Stomach (tissue), 8 donors: ENCODE measurements at regions not wholly inside any gene's neighbourhood (a gene's known extent, or its start where the extent isn't known, plus 50 kb on each side); places are given as distances from the start of the nearest gene placed in this dataset.
A peak's percentile ranks its signal among the peaks of the same experiment; 100 is the strongest.

ENCODE experiments used
- DNase-seq, 2 donors: peaks; one replicate each; pipeline versions ENCODE4 v3.0.0 to v3.0.0-alpha.2; 2013 to 2019
- H3K27ac ChIP-seq, 5 donors: fragments of 200-600 bp in 4 of 5; sonication (generic) in 4 of 5; one replicate each; pipeline ENCODE4 v1.5.1; 2013 to 2019; ENCODE audit warnings: mild to moderate bottlenecking in 1 of 5, moderate library complexity in 1 of 5
- H3K27me3 ChIP-seq, 3 donors: fragments of 200-600 bp; sonication (generic); one replicate each; pipeline ENCODE4 v1.5.1; 2017 to 2019; ENCODE audit warnings: mixed run types in 1 of 3
- H3K36me3 ChIP-seq, 4 donors: fragments of 200-600 bp; sonication (generic); 1 replicate in 3 of 4; 2 replicates in 1 of 4; pipeline ENCODE4 v1.5.1; 2016 to 2019
- H3K4me1 ChIP-seq, 4 donors: fragments of 200-600 bp; sonication (generic); one replicate each; pipeline ENCODE4 v1.5.1; 2016 to 2019
- H3K4me3 ChIP-seq, 4 donors: fragments of 200-600 bp; sonication (generic) in 3 of 4; one replicate each; pipeline ENCODE4 v1.5.1; 2016 to 2019; ENCODE audit warnings: mild to moderate bottlenecking in 1 of 4
- H3K9me3 ChIP-seq, 4 donors: fragments of 200-600 bp; sonication (generic); one replicate each; pipeline ENCODE4 v1.5.1; 2016 to 2019
- EP300 ChIP-seq: sonication (generic); formaldehyde crosslinking; IDR thresholded peaks from one replicate; pipeline ENCODE4 v1.6.1; 2017; ENCODE audit warnings: antibody characterized with exemption
- POLR2A ChIP-seq, 4 donors: fragments of 450-650 bp; IDR thresholded peaks; one replicate each; pipeline ENCODE4 v1.6.1; 2016; ENCODE audit warnings: antibody characterized with exemption in 4 of 4, control low read depth in 2 of 4, mild to moderate bottlenecking in 1 of 4, moderate library complexity in 1 of 4
- POLR2AphosphoS5 ChIP-seq, 3 donors: sonication (generic); formaldehyde crosslinking; IDR thresholded peaks; one replicate each; pipeline ENCODE4 v1.6.1; 2016; ENCODE audit warnings: antibody characterized with exemption in 3 of 3
- WGBS, 5 donors: extraction: QIAGEN DNeasy Blood & Tissue Kit in 3 of 5; methylation state at CpG; one replicate each; pipeline versions ENCODE4 v1.1.5 to v1.1.7; 2013 to 2018; 5-methylcytosine and 5-hydroxymethylcytosine counted together
- intact Hi-C: fragments of 100-400 bp; cut with DNase I; formaldehyde crosslinking; loops from one replicate; pipeline ENCODE4 v1.15.1; 2023; ENCODE audit warnings: low total_unique reads
- TF ChIP-seq, protein P1 (sequence below), 7 experiments: fragments of 450-650 bp in 4 of 7; fragments of 200-600 bp in 3 of 7; sonication (generic) in 3 of 7; IDR thresholded peaks; one replicate each; pipeline ENCODE4 v1.5.1; 2016 to 2019; ENCODE audit warnings: antibody characterized with exemption in 7 of 7, control low read depth in 2 of 7, mild to moderate bottlenecking in 1 of 7
- donor health status: healthy with polysubstance abuse.
- donor health status: Bipolar disorder and iron deficiency.
- donor health status: healthy.

DNA sequence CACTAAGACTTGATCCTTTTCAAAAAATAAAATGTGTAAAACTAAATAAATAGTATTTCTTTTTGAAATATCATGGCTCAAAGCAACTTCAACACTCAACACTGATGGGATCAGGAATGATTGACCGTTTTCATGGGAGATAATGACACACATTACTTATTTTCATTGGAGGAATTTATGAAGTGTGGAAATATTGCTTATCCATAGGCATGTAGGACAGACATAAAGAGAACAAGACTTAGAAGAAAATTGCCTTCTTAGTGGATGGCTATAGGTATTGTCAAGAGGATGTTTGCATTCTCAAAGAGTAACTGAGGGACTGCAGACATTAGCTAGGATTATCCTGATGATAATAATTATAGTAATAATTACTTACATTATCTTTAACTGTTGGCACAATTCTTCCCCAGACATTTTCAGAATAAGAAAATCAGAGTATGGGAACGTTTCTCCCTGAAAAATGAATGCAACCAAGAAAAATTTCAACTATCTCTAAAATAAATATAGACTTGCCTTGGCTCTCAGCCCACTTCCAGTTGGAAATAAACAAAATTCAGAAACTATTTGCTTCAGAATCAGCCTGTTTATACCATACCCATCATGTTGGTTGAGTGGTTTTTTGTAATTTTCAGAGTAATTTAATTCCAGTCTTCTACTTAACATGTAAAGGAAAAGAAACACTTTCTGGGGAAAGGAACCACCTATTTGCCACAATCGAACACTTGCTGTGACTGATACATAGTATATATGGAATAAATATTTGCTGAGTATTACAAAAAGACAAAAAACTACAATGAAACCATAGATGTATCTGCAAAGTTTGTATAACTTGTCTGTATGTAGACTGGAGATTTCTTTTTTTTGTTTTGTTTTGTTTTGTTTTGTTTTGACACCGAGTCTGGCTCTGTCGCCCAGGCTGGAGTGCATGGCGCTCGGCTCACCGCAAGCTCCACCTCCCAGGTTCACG is 165.7 kb downstream of the TMX3 start:
- Histone ChIP-seq H3K4me1 (no peaks in the 10 kb centered on the region), H3K27me3 (no peaks in the 10 kb centered on the region), H3K36me3 (no peaks in the 10 kb centered on the region), H3K27ac (no peak overlapping the region), H3K4me3 (no peak overlapping the region), H3K9me3 (no peaks in the 10 kb centered on the region)
- peak in 1 of 2 donors; percentile 28 for DNase-seq
- intact Hi-C loops, result no loop called here
- WGBS, 5 donors, result 64 to 73% (median 68%) methylated on average over 9 of the region's 9 CpGs
- no peak for TF ChIP-seq POLR2A (IDR thresholded peaks at IDR 0.05)
- TF ChIP-seq, protein P1, sequence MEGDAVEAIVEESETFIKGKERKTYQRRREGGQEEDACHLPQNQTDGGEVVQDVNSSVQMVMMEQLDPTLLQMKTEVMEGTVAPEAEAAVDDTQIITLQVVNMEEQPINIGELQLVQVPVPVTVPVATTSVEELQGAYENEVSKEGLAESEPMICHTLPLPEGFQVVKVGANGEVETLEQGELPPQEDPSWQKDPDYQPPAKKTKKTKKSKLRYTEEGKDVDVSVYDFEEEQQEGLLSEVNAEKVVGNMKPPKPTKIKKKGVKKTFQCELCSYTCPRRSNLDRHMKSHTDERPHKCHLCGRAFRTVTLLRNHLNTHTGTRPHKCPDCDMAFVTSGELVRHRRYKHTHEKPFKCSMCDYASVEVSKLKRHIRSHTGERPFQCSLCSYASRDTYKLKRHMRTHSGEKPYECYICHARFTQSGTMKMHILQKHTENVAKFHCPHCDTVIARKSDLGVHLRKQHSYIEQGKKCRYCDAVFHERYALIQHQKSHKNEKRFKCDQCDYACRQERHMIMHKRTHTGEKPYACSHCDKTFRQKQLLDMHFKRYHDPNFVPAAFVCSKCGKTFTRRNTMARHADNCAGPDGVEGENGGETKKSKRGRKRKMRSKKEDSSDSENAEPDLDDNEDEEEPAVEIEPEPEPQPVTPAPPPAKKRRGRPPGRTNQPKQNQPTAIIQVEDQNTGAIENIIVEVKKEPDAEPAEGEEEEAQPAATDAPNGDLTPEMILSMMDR (IDR thresholded peaks at IDR 0.05), result no peak
- TF ChIP-seq POLR2AphosphoS5 (IDR thresholded peaks at IDR 0.05), result no peak
- no peak for TF ChIP-seq EP300

DNA sequence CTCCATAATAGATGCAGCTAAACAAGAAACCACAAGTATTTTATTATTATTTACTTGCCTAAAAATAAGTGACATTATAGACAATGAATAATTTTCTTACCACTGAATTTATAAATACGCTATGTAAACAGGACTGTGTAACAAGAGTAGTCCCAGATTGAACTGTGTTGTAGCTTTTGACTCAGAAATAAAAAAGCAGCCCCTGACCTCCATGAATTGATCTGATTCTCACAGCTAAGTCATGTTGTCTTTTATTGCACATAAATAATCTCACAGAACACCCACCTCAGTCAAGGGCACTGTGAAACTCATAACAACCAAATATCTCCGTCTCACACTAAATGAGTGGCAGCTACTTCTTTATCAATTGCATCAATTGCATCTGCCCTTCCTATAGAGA is 171.6 kb downstream of the TMX3 start:
- Histone ChIP-seq H3K36me3 (no peaks in the 10 kb centered on the region), H3K27ac (no peak overlapping the region), H3K4me1 (no peaks in the 10 kb centered on the region), H3K4me3 (no peak overlapping the region), H3K27me3 (no peaks in the 10 kb centered on the region), H3K9me3 (no peaks in the 10 kb centered on the region)
- intact Hi-C loops, result no loop called here
- no peak for DNase-seq
- TF ChIP-seq EP300, result no peak
- TF ChIP-seq, protein P1 (IDR thresholded peaks at IDR 0.05), result no peak
- TF ChIP-seq POLR2A (IDR thresholded peaks at IDR 0.05), result no peak
- no peak for TF ChIP-seq POLR2AphosphoS5 (IDR thresholded peaks at IDR 0.05)
- 69 to 81% (median 79%) methylated on average over 2 of the region's 2 CpGs for WGBS, 5 donors

DNA sequence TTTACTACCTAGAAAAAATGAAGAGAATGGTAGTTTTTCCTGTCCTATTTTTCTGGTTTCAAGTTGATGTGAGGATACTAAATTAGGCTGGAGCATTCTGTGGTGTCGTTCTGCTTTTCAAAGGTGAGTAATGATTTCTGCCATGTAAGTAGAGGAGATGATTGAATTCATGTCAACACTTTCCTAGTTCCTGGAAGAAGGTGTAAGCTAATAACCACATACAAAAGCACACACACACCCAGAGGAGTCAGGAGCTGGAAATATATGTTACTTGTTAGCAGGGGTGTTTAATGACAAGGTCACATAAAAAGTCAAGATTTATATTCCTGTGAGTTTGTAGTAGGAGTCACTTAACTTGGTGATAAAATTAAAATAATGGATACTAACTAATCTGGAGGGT is 172.1 kb downstream of the TMX3 start:
- Histone ChIP-seq H3K4me1 (no peaks in the 10 kb centered on the region), H3K4me3 (no peak overlapping the region), H3K27ac (no peak overlapping the region), H3K9me3 (no peaks in the 10 kb centered on the region), H3K27me3 (no peaks in the 10 kb centered on the region), H3K36me3 (no peaks in the 10 kb centered on the region)
- intact Hi-C loops, result no loop called here
- DNase-seq, result no peak
- WGBS, 5 donors, result 56 to 73% (median 56%) methylated on average over 1 of the region's 1 CpG
- no peak for TF ChIP-seq POLR2A (IDR thresholded peaks at IDR 0.05)
- no peak for TF ChIP-seq EP300
- TF ChIP-seq POLR2AphosphoS5 (IDR thresholded peaks at IDR 0.05), result no peak
- TF ChIP-seq, protein P1 (IDR thresholded peaks at IDR 0.05), result no peak

DNA sequence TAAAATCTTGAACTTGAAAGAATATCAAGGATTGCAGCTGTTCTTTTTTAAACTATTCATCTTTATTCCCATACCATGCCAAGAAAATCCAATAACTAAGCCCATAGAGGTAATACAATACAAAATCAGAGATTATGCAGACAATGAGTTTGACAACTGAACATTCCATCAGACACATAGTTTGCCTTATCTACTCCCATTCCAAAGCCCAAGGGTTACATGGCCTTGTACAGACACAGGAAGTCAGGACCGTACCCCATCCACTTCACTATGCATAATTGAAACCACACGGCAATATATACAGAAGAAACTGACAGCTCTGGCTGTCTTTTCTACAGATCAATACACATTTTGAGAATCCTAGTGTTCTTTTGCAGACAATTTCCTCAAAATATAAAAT is 181.3 kb downstream of the TMX3 start:
- intact Hi-C loops, result no loop called here
- H3K27ac ChIP-seq, result no peak overlapping the region
- no peaks in the 10 kb centered on the region for H3K9me3 ChIP-seq
- no peaks in the 10 kb centered on the region for H3K4me1 ChIP-seq
- 50 to 60% (median 56%) methylated on average over 2 of the region's 2 CpGs for whole genome bisulfite sequencing, 5 donors
- TF ChIP-seq POLR2A (IDR thresholded peaks at IDR 0.05) (no peak), EP300 (no peak), POLR2AphosphoS5 (IDR thresholded peaks at IDR 0.05) (no peak)
- TF ChIP-seq, protein P1 (IDR thresholded peaks at IDR 0.05), result no peak
- DNase-seq, result no peak
- H3K36me3 ChIP-seq, result no peaks in the 10 kb centered on the region
- no peaks in the 10 kb centered on the region for H3K27me3 ChIP-seq
- no peak overlapping the region for H3K4me3 ChIP-seq
